T-cell (primary cell): ENCODE measurements at regions not wholly inside any gene's neighbourhood (a gene's known extent, or its start where the extent isn't known, plus 50 kb on each side); places are given as distances from the start of the nearest gene placed in this dataset.

Experiments used
- ATAC-seq, 4 experiments: fragments of 200-7000 bp in 3 of 4; fragments of 150-1000 bp in 1 of 4; cut with Tn5 transposase; replicated peaks in 1 of 4; 1 replicate in 3 of 4; 2 replicates in 1 of 4; pipeline ENCODE4 v1.10.0; 2021; ENCODE audit warnings: moderate library complexity in 3 of 4, mild to moderate bottlenecking in 2 of 4, moderate number of reproducible peaks in 1 of 4
- CTCF ChIA-PET, 2 donors: fragments of 300-600 bp; sonication (Branson Sonifier 250); formaldehyde crosslinking; loops; one replicate each; lab custom pipeline; 2022; ENCODE audit warnings: antibody characterized with exemption in 2 of 2; lab: Charles Lee
- POLR2A ChIA-PET, 2 donors: fragments of 300-600 bp; sonication (Branson Sonifier 250); formaldehyde crosslinking; loops; one replicate each; lab custom pipeline; 2022; ENCODE audit warnings: antibody characterized with exemption in 2 of 2; lab: Charles Lee
- DNase-seq, 35 experiments: peaks; one replicate each; pipeline versions ENCODE4 v3.0.0 to v3.0.0-alpha.2; 2013 to 2023
- H3K27ac ChIP-seq: one replicate; pipeline ENCODE4 v1.5.1; 2013; ENCODE audit warnings: low read length
- H3K27me3 ChIP-seq, 2 experiments: replicated peaks in 1 of 2; 1 replicate in 1 of 2; 2 replicates in 1 of 2; pipeline versions ENCODE4 v1.6.1 to v1.7.0; 2013; ENCODE audit warnings: low read length in 1 of 2, mixed read lengths in 1 of 2; ENCODE audit not compliant: control insufficient read depth in 2 of 2, insufficient read depth in 2 of 2; ENCODE audit errors: extremely low read depth in 1 of 2
- H3K36me3 ChIP-seq, 2 donors: 1 replicate in 1 of 2; 2 replicates in 1 of 2; pipeline versions ENCODE4 v1.6.1 to v1.7.0; 2013; ENCODE audit warnings: low read length in 1 of 2; ENCODE audit not compliant: control insufficient read depth in 2 of 2, insufficient read depth in 1 of 2; ENCODE audit errors: extremely low read depth in 1 of 2
- H3K4me1 ChIP-seq, 2 experiments: 1 replicate in 1 of 2; 2 replicates in 1 of 2; pipeline versions ENCODE4 v1.6.1 to v1.7.0; 2013; ENCODE audit warnings: low read length in 2 of 2, mixed read lengths in 1 of 2; ENCODE audit not compliant: insufficient read depth in 2 of 2, control insufficient read depth in 1 of 2; ENCODE audit errors: extremely low read depth in 1 of 2
- H3K4me3 ChIP-seq, 2 donors: 1 replicate in 1 of 2; 2 replicates in 1 of 2; pipeline versions ENCODE4 v1.5.1 to v1.7.0; 2013; ENCODE audit warnings: mild to moderate bottlenecking in 2 of 2, low read length in 1 of 2, moderate library complexity in 1 of 2; ENCODE audit not compliant: control insufficient read depth in 1 of 2; ENCODE audit errors: extremely low read depth in 1 of 2
- H3K9me3 ChIP-seq: 2 replicates; pipeline ENCODE4 v1.7.0; 2013
- H3K27ac Mint-ChIP-seq, 2 donors: one replicate each; pipeline ENCODE4 v1.8.0; 2020 to 2021; ENCODE audit warnings: mild to moderate bottlenecking in 2 of 2, mixed read lengths in 2 of 2
- H3K27me3 Mint-ChIP-seq, 2 donors: one replicate each; pipeline ENCODE4 v1.8.0; 2021 to 2022; ENCODE audit warnings: mixed read lengths in 2 of 2
- H3K36me3 Mint-ChIP-seq: one replicate; pipeline ENCODE4 v1.8.0; 2021; ENCODE audit warnings: mixed read lengths
- H3K4me1 Mint-ChIP-seq, 3 donors: one replicate each; pipeline ENCODE4 v1.8.0; 2020 to 2022; ENCODE audit warnings: mixed read lengths in 3 of 3, mild to moderate bottlenecking in 1 of 3
- H3K4me3 Mint-ChIP-seq, 3 donors: one replicate each; pipeline ENCODE4 v1.8.0; 2020 to 2022; ENCODE audit warnings: mild to moderate bottlenecking in 3 of 3, mixed read lengths in 3 of 3, moderate library complexity in 3 of 3
- H3K9me3 Mint-ChIP-seq, 3 donors: one replicate each; pipeline ENCODE4 v1.8.0; 2020 to 2022; ENCODE audit warnings: mixed read lengths in 3 of 3
- WGBS: methylation state at CpG from one replicate; pipeline ENCODE4 v1.1.5; 2013; ENCODE audit warnings: missing lambda C conversion rate; ENCODE audit not compliant: insufficient coverage; 5-methylcytosine and 5-hydroxymethylcytosine counted together

DNA sequence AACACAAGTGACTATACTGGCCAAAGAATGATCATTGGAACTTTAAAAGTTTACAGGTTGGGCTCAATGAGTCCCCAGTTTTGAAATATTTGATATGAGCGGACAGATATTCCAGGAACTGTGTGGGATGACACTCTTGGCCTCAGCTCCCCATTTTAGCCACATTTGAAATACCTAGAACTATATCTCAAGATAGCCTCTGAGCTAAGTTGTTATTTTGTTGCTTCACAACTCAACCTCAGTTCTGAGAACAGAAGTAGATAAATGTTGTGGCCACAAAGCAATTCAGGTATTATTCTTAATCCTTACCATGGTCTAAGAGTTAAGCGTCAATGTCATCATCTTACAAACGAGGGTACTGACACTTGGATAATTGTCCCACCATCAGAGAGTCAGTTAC, 172.2 kb upstream of the SETBP1 start:
- Mint-ChIP-seq H3K27me3 (no peaks in the 10 kb centered on the region), H3K36me3 (no peaks in the 10 kb centered on the region), H3K4me3 (no peak overlapping the region), H3K9me3 (no peaks in the 10 kb centered on the region), H3K4me1 (peaks cover 0 to 6% (median 3%) of the 10 kb centered on the region in 3 donors), H3K27ac (no peak overlapping the region)
- H3K27me3 ChIP-seq: no peaks in the 10 kb centered on the region
- WGBS: 60% methylated on average over 1 of the region's 3 CpGs
- CTCF ChIA-PET: no interaction called here
- H3K27ac ChIP-seq: no peak overlapping the region
- H3K4me3 ChIP-seq: no peak overlapping the region
- H3K4me1 ChIP-seq: peaks cover 13 to 31% of the 10 kb centered on the region in 2 experiments
- H3K36me3 ChIP-seq: no peaks in the 10 kb centered on the region
- DNase-seq (no peak), ATAC-seq (no peak)
- no peaks in the 10 kb centered on the region for H3K9me3 ChIP-seq
- POLR2A ChIA-PET: interaction anchor here in 1 of 2 donors (0.6 kb wide), 1 partner anchor 133 kb away, joined by 5 read pairs; no protein-coding TSS in a partner anchor

DNA sequence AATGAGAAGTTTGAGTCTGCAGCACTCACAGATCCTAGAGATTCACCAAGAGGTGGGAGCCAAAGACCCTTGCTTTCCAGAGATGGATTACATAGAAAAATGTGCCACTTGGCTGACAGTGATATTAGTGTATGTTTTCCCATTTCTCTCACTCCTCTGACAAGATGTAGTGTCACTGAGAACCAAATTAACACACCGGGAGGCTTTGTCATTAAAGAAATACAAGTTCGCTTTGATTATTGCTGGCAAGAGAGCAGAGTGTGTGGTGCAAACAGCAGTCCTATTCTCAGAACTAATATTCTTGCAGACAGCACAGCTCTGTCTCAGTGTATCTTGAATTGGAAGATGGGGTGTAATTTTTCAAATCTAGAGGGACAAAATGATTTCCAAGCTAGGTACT, 171.6 kb upstream of the SETBP1 start:
- ChIA-PET CTCF (no interaction called here), POLR2A (no interaction called here)
- Mint-ChIP-seq H3K4me1 (peaks cover 0 to 6% (median 3%) of the 10 kb centered on the region in 3 donors), H3K27ac (no peak overlapping the region), H3K27me3 (no peaks in the 10 kb centered on the region), H3K9me3 (no peaks in the 10 kb centered on the region), H3K36me3 (no peaks in the 10 kb centered on the region), H3K4me3 (no peak overlapping the region)
- Histone ChIP-seq H3K27me3 (no peaks in the 10 kb centered on the region), H3K27ac (no peak overlapping the region), H3K9me3 (no peaks in the 10 kb centered on the region), H3K4me1 (peaks cover 13 to 31% of the 10 kb centered on the region in 2 experiments), H3K36me3 (no peaks in the 10 kb centered on the region), H3K4me3 (no peak overlapping the region)
- ATAC-seq (no peak), DNase-seq (no peak)
- no CpG with 5 or more reads among the region's 2 CpGs for WGBS

GRCh38 chr18:44510390-44510789, 170.3 kb upstream of the SETBP1 start:
- DNase-seq: no peak
- Histone ChIP-seq H3K4me1 (peaks cover 13 to 31% of the 10 kb centered on the region in 2 experiments), H3K27me3 (no peaks in the 10 kb centered on the region), H3K36me3 (no peaks in the 10 kb centered on the region), H3K27ac (no peak overlapping the region), H3K9me3 (no peaks in the 10 kb centered on the region), H3K4me3 (no peak overlapping the region)
- ATAC-seq: no peak
- Mint-ChIP-seq H3K27me3 (no peaks in the 10 kb centered on the region), H3K27ac (no peak overlapping the region), H3K4me3 (no peak overlapping the region), H3K9me3 (no peaks in the 10 kb centered on the region), H3K36me3 (no peaks in the 10 kb centered on the region), H3K4me1 (peaks cover 0 to 6% (median 3%) of the 10 kb centered on the region in 3 donors)
- CTCF ChIA-PET: no interaction called here
- POLR2A ChIA-PET: no interaction called here
- WGBS: no CpG with 5 or more reads among the region's 6 CpGs

DNA sequence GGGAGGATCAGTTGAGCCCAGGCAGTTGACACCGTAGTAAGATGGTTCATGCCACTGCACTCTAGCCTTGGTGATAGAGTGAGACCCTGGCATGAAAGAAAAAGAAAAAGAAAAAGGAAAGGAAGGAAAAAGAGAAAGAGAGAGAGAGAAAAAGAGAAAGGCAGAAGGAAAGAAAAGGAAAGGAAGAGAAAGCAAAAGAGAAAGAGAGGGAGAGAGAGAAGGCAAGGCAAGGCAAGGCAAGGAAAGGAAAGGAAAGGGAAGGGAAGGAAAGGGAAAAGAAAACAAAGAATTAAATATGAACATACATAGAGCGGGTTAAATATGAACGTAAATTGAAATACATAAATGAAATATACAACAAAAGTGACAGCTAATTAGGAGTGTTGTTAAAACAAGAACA, 167.5 kb upstream of the SETBP1 start:
- 100% methylated on average over 1 of the region's 3 CpGs for WGBS
- Mint-ChIP-seq H3K27ac (no peak overlapping the region), H3K9me3 (no peaks in the 10 kb centered on the region), H3K4me3 (no peak overlapping the region), H3K4me1 (no peaks in the 10 kb centered on the region), H3K36me3 (no peaks in the 10 kb centered on the region), H3K27me3 (no peaks in the 10 kb centered on the region)
- CTCF ChIA-PET: no interaction called here
- Histone ChIP-seq H3K4me3 (no peak overlapping the region), H3K36me3 (no peaks in the 10 kb centered on the region), H3K27ac (no peak overlapping the region), H3K9me3 (no peaks in the 10 kb centered on the region), H3K27me3 (no peaks in the 10 kb centered on the region), H3K4me1 (peaks cover 0 to 9% of the 10 kb centered on the region in 2 experiments)
- DNase-seq (no peak), ATAC-seq (no peak)
- POLR2A ChIA-PET: no interaction called here

GRCh38 chr18:44514106-44514505, 166.6 kb upstream of the SETBP1 start:
- H3K4me3 Mint-ChIP-seq: no peak overlapping the region
- H3K4me1 Mint-ChIP-seq: no peaks in the 10 kb centered on the region
- peaks cover 0 to 2% of the 10 kb centered on the region in 2 experiments for H3K4me1 ChIP-seq
- ChIA-PET POLR2A (no interaction called here), CTCF (no interaction called here)
- no peak overlapping the region for H3K4me3 ChIP-seq
- no CpG with 5 or more reads among the region's 1 CpG for WGBS
- H3K9me3 Mint-ChIP-seq: no peaks in the 10 kb centered on the region
- H3K27me3 ChIP-seq: no peaks in the 10 kb centered on the region
- no peaks in the 10 kb centered on the region for H3K36me3 Mint-ChIP-seq
- ATAC-seq (no peak), DNase-seq (no peak)
- no peaks in the 10 kb centered on the region for H3K9me3 ChIP-seq
- no peaks in the 10 kb centered on the region for H3K36me3 ChIP-seq
- no peaks in the 10 kb centered on the region for H3K27me3 Mint-ChIP-seq
- H3K27ac ChIP-seq: no peak overlapping the region
- no peak overlapping the region for H3K27ac Mint-ChIP-seq

GRCh38 chr18:44514766-44515165, 165.9 kb upstream of the SETBP1 start:
- no peaks in the 10 kb centered on the region for H3K27me3 ChIP-seq
- no peak for ATAC-seq
- no peaks in the 10 kb centered on the region for H3K36me3 ChIP-seq
- no peaks in the 10 kb centered on the region for H3K27me3 Mint-ChIP-seq
- no peaks in the 10 kb centered on the region for H3K9me3 Mint-ChIP-seq
- no peaks in the 10 kb centered on the region for H3K36me3 Mint-ChIP-seq
- H3K27ac ChIP-seq: no peak overlapping the region
- DNase-seq: no peak
- CTCF ChIA-PET: no interaction called here
- H3K9me3 ChIP-seq: no peaks in the 10 kb centered on the region
- POLR2A ChIA-PET: no interaction called here
- no peak overlapping the region for H3K27ac Mint-ChIP-seq
- H3K4me3 ChIP-seq: no peak overlapping the region
- WGBS: no CpG with 5 or more reads among the region's 1 CpG
- no peaks in the 10 kb centered on the region for H3K4me1 Mint-ChIP-seq
- no peak overlapping the region for H3K4me3 Mint-ChIP-seq
- H3K4me1 ChIP-seq: no peaks in the 10 kb centered on the region

DNA sequence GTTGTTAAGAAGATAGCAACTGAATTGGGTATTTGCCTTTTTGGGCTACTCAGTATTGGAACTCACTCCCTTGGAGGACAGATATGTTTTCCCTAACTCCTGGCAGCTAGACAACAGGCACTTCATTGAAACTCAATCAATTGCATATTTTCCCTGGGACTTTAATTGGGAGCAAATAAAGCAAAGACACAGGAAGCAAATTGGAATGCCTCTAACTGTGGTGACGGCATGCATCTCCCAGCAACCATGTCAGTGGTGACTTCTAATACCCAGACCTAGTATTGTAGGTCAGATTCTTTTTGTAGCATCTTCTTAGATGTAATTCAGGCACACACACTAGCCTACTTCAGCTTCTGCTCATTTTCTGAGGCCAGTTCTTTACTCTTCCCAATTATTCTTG, 164.2 kb upstream of the SETBP1 start:
- Histone ChIP-seq H3K27ac (no peak overlapping the region), H3K4me3 (no peak overlapping the region), H3K9me3 (no peaks in the 10 kb centered on the region), H3K36me3 (no peaks in the 10 kb centered on the region), H3K27me3 (no peaks in the 10 kb centered on the region), H3K4me1 (no peaks in the 10 kb centered on the region)
- WGBS: no CpG with 5 or more reads among the region's 1 CpG
- ChIA-PET POLR2A (no interaction called here), CTCF (no interaction called here)
- H3K9me3 Mint-ChIP-seq: no peaks in the 10 kb centered on the region
- no peak overlapping the region for H3K4me3 Mint-ChIP-seq
- no peak overlapping the region for H3K27ac Mint-ChIP-seq
- ATAC-seq (no peak), DNase-seq (no peak)
- H3K27me3 Mint-ChIP-seq: no peaks in the 10 kb centered on the region
- no peaks in the 10 kb centered on the region for H3K36me3 Mint-ChIP-seq
- no peaks in the 10 kb centered on the region for H3K4me1 Mint-ChIP-seq
